ENCODE measurements at regions not wholly inside any gene's neighbourhood (a gene's known extent, or its start where the extent isn't known, plus 50 kb on each side); places are given as distances from the start of the nearest gene placed in this dataset.

DNA sequence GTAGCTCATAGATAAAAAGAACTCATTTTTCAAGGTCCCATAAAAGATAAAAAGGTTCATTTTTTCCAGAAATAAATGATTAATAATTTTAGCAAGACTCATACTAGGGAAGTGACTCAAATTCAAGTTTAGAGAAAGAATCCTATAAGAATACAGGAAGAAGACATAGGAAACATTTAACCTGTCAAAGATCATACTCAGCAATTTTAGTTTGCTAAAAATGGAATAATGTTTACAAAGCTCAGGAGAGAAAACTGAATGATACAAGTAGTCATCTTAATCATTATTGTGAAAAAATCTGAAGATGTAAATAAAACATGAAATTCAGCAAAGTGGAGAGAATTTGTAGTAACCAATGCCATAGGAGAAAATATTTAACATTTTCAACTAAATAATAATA, 926.6 kb downstream of the TBC1D32 start:
- DNase-seq (ENCODE audit: extremely low read depth, low read depth) = no peak
- TF ChIP-seq, protein P1, sequence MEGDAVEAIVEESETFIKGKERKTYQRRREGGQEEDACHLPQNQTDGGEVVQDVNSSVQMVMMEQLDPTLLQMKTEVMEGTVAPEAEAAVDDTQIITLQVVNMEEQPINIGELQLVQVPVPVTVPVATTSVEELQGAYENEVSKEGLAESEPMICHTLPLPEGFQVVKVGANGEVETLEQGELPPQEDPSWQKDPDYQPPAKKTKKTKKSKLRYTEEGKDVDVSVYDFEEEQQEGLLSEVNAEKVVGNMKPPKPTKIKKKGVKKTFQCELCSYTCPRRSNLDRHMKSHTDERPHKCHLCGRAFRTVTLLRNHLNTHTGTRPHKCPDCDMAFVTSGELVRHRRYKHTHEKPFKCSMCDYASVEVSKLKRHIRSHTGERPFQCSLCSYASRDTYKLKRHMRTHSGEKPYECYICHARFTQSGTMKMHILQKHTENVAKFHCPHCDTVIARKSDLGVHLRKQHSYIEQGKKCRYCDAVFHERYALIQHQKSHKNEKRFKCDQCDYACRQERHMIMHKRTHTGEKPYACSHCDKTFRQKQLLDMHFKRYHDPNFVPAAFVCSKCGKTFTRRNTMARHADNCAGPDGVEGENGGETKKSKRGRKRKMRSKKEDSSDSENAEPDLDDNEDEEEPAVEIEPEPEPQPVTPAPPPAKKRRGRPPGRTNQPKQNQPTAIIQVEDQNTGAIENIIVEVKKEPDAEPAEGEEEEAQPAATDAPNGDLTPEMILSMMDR (IDR thresholded peaks at IDR 0.05; ENCODE audit: low read depth, low read length) = no peak

DNA sequence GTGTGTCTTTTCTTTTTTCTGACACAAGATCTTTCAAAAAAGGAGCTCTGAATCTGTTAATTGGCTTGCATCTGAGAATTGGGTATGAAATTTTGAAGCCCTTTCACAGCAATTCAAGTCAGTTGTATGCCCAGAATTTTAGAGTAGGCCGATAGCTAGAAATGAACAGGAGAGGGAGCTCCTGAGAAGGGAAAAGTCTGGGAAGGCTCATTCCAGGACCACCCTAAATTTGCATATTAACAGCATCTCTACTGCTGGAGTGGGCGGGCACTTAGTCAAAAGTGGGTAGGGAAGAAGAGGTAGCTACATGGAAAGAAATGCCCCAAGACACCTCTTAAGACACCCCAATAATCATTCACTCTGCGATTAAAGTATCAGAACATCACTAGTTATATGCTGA, 928.3 kb downstream of the TBC1D32 start:
- TF ChIP-seq, protein P1 (IDR thresholded peaks at IDR 0.05; ENCODE audit: low read depth, low read length) = no peak; the same call in 1 of the 2 replicates
- DNase-seq (ENCODE audit: extremely low read depth, low read depth) = no peak

DNA sequence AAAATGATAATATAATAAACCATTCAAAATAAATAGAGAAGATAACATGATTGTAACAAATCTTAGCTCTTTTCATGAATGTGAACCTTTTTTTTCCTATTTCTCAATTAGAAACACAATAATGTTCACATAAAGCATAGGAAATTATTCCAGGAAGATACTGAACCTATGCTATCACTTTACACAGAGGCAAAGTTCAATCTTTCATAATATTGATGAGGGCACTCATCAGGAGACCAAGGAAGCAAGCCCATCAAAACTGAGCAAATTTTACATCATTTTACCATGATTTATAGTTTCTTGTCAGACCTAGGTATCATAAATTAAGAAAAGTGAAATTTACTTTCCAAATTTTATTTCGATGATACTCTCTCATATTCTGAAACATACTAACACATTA, 938.5 kb downstream of the TBC1D32 start:
- TF ChIP-seq, protein P1 (IDR thresholded peaks at IDR 0.05; ENCODE audit: low read depth, low read length) = no peak
- DNase-seq (ENCODE audit: extremely low read depth, low read depth) = no peak

DNA sequence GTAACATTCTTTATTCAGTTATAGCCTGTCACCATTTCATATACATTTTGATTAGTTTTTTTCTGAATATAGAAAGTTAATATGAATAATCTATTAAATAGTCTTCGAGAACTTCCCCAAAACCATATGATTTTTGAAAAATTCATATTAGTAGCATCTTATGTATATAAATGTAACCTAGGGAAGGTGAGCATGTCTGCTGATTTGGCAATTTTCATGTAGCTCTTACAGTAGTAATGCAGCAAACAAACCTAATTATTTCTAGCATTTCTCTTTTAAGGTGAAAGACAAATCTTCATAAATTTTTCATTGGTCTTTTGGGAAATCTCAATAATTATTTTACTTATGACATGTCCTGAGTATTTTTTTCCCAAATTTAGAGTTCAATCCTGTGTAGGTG, 939.0 kb downstream of the TBC1D32 start:
- TF ChIP-seq, protein P1 (IDR thresholded peaks at IDR 0.05; ENCODE audit: low read depth, low read length) = no peak

DNA sequence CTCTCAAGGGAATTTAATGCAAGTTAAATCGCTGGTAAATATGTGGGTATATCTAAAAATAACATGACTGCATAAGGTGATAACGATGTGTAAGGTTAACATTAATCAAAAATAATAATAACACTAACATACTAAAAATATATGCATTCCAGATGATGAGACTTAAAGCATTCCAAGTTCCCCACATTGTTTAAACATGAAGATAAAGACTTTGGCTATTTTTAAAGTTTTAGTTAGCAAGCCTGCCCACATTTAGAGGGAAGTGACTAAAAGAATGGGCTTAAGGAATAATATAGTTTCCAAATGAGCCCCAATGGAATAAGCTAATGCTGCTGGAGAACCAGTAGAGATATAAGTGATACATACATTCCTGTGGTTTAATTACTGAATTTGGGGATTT, 941.3 kb downstream of the TBC1D32 start:
- TF ChIP-seq, protein P1 (IDR thresholded peaks at IDR 0.05; ENCODE audit: low read depth, low read length) = no peak
- no peak for DNase-seq (ENCODE audit: extremely low read depth, low read depth)

More for the DNA sequence above, 939.0 kb downstream of the TBC1D32 start:
- DNase-seq (ENCODE audit: extremely low read depth, low read depth) = no peak

DNA sequence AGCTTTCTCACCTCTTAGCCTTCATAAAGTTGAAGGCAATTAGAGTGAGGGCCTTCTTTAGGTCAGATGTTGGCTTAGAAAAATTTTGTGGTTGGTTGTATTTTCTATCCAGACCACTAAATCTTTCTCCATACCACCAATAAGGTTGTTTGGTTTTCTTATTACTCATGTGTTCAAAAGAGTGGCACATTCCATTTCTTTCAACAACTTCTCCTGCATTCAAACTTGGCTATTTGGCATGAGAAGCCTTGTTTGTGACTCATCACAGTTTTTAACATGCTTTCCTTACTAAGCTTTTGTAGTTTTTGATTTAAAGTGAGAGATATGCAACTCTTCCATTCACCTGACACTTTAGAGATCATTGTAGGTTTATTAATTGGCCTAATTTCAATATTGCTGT, 949.6 kb downstream of the TBC1D32 start:
- TF ChIP-seq, protein P1 (IDR thresholded peaks at IDR 0.05; ENCODE audit: low read depth, low read length) = no peak
- no peak for DNase-seq (ENCODE audit: extremely low read depth, low read depth)

DNA sequence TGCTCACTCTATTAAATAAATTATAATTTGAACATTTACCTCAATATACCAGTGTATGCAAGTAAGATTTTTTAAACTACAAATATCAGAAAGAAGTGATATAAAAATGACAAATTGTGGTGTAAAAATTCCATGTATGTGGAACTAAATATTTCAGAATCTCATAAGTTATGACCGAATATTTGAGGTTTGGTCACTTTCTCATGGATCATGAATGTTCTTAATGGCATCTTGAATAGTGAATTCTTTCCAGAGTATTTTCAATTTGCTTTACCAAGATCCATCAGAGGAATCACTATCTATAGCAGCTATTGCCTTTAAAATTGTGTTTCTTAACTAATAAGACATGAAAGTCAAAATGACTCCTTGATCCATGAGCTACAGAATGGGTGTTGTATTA, 950.6 kb downstream of the TBC1D32 start:
- no peak for DNase-seq (ENCODE audit: extremely low read depth, low read depth)
- TF ChIP-seq, protein P1 (IDR thresholded peaks at IDR 0.05; ENCODE audit: low read depth, low read length) = no peak

All from AG09319 (cell line).